GDM1 (cell line): ENCODE measurements at regions not wholly inside any gene's neighbourhood (a gene's known extent, or its start where the extent isn't known, plus 50 kb on each side); places are given as distances from the start of the nearest gene placed in this dataset.
"Not testable (repeated sequence)": the region's sequence is repeated elsewhere in the genome, so short reads cannot be mapped to it uniquely, and the experiment has no call there.

Experiments
- DNase-seq: peaks from one replicate; lab custom pipeline; 2025; lab: John Stamatoyannopoulos, UW

GRCh38 chr4:133320576-133321170 lies 171.6 kb downstream of the PCDH10 start:
- DNase-seq: no peak

DNA sequence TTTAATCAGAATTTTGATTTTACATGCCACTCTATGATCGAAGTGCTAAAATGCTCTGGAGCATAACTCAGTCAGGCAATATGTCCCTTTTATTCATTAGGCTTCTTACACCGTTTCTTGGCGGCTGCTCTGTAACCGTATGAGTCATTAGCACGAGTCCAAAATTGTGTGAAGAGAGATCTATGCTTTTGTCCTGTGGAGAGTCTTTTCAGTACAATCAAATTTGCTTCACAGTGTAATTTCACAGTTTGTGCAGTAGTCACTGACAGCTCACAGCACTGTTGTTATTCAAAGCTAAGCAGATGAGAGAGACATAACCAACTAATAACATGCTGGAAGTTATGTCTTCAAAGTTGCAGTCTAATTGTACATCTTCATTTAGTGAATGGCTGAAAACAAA lies 167.8 kb downstream of the PCDH10 start:
- DNase-seq: no peak

DNA sequence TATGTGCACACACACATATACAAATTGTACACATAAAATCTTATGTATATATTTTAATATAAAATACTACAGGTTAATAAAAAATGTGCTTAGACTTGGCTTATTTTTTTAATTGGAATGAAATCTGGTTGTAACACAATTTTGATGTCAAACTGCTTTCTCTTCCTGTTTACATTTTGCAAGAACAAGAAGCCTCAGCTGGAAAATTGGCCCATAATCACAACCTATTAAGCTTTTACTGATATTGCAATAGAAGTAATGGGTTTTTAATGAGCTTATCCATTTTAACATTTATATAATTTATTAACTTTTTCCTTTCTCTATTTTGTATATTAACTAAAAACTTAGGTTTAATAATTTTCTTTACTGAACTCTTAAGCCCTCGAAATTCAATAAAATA lies 165.9 kb downstream of the PCDH10 start:
- no peak for DNase-seq

- DNase-seq: no peak
Measured at GRCh38 chr4:133287396-133287795, 138.3 kb downstream of the PCDH10 start.

DNA sequence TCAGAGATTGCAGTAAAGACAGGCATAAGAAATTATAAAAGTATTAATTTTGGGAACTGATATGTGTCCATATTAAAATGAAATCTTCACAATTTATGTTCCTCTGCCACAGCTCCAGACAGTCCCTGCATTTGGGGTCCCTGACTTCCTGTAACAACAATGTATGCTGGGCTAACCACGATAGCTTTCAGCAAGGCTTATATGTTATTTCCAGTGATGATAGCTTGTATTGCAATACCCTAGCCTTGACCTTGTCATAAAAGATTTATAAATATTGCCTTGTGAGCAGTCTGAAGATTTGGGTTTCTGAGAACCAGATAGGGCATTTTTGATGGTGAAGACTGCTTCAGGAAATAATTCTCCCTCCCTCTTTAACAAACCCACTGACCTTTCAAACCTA lies 129.5 kb downstream of the PCDH10 start:
- DNase-seq: no peak

- not testable (repeated sequence) for DNase-seq
Measured at GRCh38 chr4:133277940-133278339, 128.8 kb downstream of the PCDH10 start.

DNA sequence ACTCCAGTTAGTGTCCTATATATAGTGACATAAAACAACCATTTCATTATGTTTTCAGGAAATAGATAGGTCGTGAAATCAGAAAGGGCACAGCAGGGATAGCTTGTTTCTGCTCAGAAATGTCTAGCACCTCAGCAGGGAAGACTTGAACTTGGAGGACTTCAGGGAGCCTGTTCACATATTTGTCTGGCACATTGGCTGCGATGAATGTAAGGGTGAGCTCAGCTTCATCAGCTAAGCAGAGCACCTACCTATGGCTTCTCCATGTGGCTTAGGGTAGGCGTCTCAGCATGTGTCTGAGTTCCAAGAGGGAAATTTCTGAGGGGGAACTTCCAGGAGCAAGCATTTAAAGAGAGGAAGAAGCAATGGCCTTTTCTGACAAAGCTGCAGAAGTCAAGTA lies 126.2 kb downstream of the PCDH10 start:
- DNase-seq: no peak

GRCh38 chr4:133273401-133273800 lies 124.3 kb downstream of the PCDH10 start:
- DNase-seq: no peak

DNA sequence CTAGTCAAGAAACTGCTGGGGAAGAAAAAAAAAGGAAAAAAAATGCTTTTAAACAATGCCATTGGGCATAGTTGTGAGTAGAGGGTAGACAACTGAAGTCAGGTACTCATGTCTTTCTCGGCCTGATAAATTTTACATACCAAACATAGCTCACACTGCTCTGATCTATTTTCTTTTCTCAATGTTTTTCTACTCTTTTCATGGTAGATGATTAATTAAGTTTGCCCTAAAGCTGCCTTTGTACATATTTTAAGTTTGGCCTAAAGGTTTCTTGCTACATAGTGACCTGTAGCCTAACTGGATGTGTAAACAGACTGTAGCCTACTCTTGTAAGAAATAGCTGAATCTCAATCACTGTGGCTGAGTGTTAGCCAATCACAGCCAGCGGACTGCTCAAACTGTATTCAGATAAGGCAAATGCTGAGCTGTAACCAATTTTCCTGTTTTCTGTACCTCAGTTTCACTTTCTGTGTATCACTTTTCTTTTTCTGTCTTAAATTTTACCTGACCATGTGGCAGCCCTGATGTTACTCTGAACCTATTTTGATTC lies 121.0 kb downstream of the PCDH10 start:
- no peak for DNase-seq

DNA sequence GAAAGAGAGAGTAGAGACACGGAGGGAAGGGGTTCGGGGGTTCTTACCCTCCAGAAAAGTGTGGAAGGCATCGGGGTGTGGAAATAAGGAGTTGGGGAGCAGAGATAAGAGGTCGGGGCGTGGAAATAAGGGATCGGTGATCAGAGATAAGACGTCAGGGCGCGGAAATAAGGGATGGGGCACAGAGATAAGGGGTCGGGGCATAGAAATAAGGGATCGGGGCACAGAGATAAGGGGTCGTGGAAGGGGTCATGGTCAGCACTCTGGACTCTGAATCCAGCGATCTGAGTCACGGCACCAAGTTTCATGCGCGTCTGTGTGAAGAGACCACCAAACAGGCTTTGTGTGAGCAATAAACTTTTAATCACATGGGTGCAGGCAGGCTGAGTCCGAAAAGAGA lies 119.1 kb downstream of the PCDH10 start:
- no peak for DNase-seq

DNA sequence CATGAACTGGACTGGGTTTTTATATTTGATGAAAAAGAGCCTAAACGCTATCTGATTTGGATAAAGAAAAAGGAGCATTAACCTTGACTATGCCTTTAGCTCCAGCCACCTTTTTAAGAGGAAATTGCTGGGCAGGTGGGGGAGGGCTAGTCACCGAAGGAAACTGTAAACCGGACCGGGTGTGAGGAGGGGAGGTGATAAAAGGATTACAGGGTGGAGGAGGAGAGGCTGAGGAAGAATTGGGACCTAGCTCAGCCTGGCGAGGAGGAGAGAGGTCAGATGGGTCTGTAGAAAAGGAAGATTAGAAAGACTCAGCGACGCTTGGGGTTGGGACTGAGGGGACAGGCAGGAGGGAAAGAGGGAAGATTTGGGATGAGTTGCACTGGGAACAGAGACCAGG lies 118.4 kb downstream of the PCDH10 start:
- DNase-seq: not testable (repeated sequence)

- DNase-seq: not testable (repeated sequence)
Measured at GRCh38 chr4:133266966-133267365, 117.9 kb downstream of the PCDH10 start.

- DNase-seq: not testable (repeated sequence)
Measured at GRCh38 chr4:133264251-133264650, 115.2 kb downstream of the PCDH10 start.

GRCh38 chr4:133263104-133263503 lies 114.0 kb downstream of the PCDH10 start:
- no peak for DNase-seq

DNA sequence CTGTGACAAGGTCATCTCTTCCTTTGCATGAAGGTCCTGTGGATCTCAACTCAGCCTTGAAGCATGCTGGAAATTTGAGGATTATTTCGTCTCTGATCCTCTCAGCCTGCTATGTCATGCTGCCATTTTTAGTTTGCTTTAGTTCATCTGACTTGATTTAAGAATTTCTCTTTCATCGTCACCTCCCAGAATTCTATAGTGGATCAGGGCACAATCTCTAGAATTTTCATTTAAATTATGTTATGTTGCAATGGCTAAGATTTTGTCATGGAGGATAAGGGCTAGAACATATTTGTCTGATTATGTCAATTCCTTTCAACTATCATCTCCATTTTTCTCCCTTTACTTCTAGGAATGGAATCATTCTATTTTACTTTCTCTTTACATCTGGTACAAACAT lies 98.8 kb downstream of the PCDH10 start:
- DNase-seq: no peak

GRCh38 chr4:133245226-133245625 lies 96.1 kb downstream of the PCDH10 start:
- no peak for DNase-seq
